VCaP (cell line): ENCODE measurements at regions not wholly inside any gene's neighbourhood (a gene's known extent, or its start where the extent isn't known, plus 50 kb on each side); places are given as distances from the start of the nearest gene placed in this dataset.

Experiments
- H3K27ac ChIP-seq: fragments of 450-650 bp; 2 replicates; pipeline ENCODE4 v1.5.1; 2017
- CTCF ChIP-seq: fragments of 450-650 bp; conservative IDR thresholded peaks from 2 replicates; pipeline ENCODE4 v1.5.1; 2017; ENCODE audit warnings: mild to moderate bottlenecking, moderate library complexity

DNA sequence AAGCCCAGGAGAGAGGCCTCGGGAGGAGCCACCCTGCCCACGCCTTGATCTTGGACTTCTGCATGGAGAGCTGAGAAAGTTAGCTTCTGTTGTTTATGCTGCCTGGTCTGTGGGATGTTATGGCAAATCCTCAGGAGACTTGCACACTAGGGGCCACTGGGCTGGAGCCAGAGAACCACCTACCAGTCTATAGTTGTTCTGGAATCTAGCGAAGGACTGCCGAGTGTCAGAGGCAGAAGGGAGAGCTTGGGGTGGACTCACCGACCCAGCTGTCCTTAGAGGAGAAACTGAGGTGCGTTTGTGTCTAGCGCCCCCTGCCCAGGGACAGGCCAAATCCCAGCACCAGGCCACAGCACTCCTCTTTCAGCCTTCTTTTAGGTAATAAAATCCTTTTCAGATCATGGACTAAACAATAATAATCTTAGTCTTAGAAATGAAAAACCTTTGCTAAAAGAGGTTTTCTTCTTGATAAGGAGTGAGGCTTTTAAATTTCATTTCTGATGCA, 398.7 kb upstream of the SALL3 start:
- H3K27ac ChIP-seq, result no peak overlapping the region
- TF ChIP-seq CTCF, result no peak

- no peak for TF ChIP-seq CTCF
- H3K27ac ChIP-seq, result no peak overlapping the region
Measured at GRCh38 chr18:78582181-78582709, 397.4 kb upstream of the SALL3 start.

GRCh38 chr18:78582898-78583738, 396.5 kb upstream of the SALL3 start:
- no peak for TF ChIP-seq CTCF
- H3K27ac ChIP-seq, result no peak overlapping the region

DNA sequence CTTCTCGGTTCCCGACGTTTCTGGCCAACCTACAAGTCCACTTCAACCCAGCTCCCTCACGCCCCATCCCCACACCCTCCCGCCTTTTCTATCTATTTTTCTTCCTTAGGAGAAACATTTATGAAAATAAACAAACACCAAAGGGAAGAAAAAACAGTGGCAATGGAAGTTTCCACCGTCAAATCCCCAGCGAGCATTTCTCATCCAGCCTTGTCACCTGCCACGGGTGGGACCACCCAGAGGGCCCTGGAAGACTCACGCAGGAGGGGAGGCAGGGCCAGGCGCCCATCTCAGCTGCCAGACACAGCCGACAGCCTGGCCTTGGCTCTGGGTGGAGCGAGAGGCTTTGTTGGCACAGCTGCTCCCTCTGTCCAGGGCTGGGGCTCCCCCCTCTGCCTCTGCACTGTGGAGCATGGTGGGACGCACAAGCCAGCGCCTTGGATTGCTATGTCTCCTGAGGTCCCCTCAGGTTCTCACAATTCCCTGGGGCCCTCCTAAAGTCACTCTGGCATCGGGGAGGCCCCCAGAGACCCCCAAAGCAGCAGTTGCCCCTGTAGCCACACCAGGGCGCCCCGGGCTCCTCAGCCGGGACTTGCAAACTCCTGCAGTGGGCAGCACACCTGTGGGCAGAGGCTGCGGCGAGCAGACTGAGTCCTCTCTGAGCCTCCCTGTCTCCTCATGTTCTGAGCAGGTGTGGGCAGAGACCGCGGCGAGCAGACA, 395.7 kb upstream of the SALL3 start:
- no peak for TF ChIP-seq CTCF
- H3K27ac ChIP-seq, result no peak overlapping the region

GRCh38 chr18:78584459-78585022, 395.1 kb upstream of the SALL3 start:
- H3K27ac ChIP-seq, result no peak overlapping the region
- no peak for TF ChIP-seq CTCF

GRCh38 chr18:78586586-78586985, 393.0 kb upstream of the SALL3 start:
- TF ChIP-seq CTCF, result no peak
- H3K27ac ChIP-seq, result no peak overlapping the region

DNA sequence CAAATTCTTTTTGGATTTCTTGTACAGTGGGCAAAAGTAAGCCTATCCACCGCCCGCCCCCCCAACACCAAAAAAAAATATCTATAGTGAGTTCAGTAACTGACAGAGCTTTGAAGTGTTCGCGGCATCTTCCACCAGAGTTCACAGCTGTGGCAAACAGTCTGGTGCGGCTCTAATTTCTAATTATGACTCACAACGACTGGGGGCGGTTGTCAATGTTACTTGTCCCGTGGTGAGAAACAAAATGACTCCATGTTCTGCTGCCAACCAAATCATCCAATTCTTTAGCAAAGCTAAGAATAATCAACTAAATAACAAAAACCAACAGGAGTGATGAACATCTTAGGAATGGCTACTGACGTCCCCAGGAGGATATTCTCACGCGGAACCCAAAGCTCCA, 392.5 kb upstream of the SALL3 start:
- TF ChIP-seq CTCF, result no peak
- H3K27ac ChIP-seq, result no peak overlapping the region
